ENCODE measurements at regions not wholly inside any gene's neighbourhood (a gene's known extent, or its start where the extent isn't known, plus 50 kb on each side); places are given as distances from the start of the nearest gene placed in this dataset.
"Not testable (repeated sequence)": the region's sequence is repeated elsewhere in the genome, so short reads cannot be mapped to it uniquely, and the experiment has no call there.

- peak overlapping the region; percentile 17 for H4K91ac ChIP-seq (ENCODE audit: low read depth, low read length)
- no peak overlapping the region for H3K9ac ChIP-seq (ENCODE audit: low read length)
- H2AFZ ChIP-seq (ENCODE audit: insufficient read depth, low read length, poor library complexity) = no peak overlapping the region
- no peak overlapping the region for H4K8ac ChIP-seq (ENCODE audit: low read depth, low read length)
- H2BK5ac ChIP-seq (ENCODE audit: low read depth, low read length, poor library complexity) = no peak overlapping the region
- no peak overlapping the region for H3K4me2 ChIP-seq (ENCODE audit: low read length)
- no peak overlapping the region for H4K12ac ChIP-seq (ENCODE audit: low read depth, low read length)
- no peaks in the 10 kb centered on the region for H3K36me3 ChIP-seq (ENCODE audit: control insufficient read depth in 1 of 2, insufficient read depth in 2 of 2, low read length in 2 of 2)
- no peak overlapping the region for H2AK5ac ChIP-seq (ENCODE audit: low read length)
- no peaks in the 10 kb centered on the region for H3K4me1 ChIP-seq (ENCODE audit: control insufficient read depth in 1 of 2, insufficient read depth in 2 of 2, low read length in 2 of 2)
- WGBS (ENCODE audit: extremely low coverage, insufficient coverage, insufficient read length) = no CpG with 5 or more reads among the region's 14 CpGs
- no peaks in the 10 kb centered on the region for H3K9me3 ChIP-seq (ENCODE audit: insufficient read depth, low read depth, low read length)
- H3K79me1 ChIP-seq (ENCODE audit: low read length) = no peaks in the 10 kb centered on the region
- no peak overlapping the region for H2BK120ac ChIP-seq (ENCODE audit: insufficient read depth, low read length, poor library complexity)
- no peak overlapping the region for H3K14ac ChIP-seq (ENCODE audit: low read length)
- H3K27ac ChIP-seq (ENCODE audit: low read depth, low read length) = no peak overlapping the region
- H3K27me3 ChIP-seq (ENCODE audit: insufficient read depth, low read length) = no peaks in the 10 kb centered on the region
- no peaks in the 10 kb centered on the region for H3K79me2 ChIP-seq (ENCODE audit: control insufficient read depth, insufficient read depth, low read length, poor library complexity)
- no peak overlapping the region for H3K4ac ChIP-seq (ENCODE audit: low read depth, low read length)
- H2BK12ac ChIP-seq (ENCODE audit: low read length) = no peak overlapping the region
- DNase-seq = peak; percentile 81 to 94
- no peak overlapping the region for H3K18ac ChIP-seq (ENCODE audit: low read length)
- no peak overlapping the region for H3K4me3 ChIP-seq (ENCODE audit: low read depth, low read length)
- no peak overlapping the region for H3K23ac ChIP-seq (ENCODE audit: low read length)
Observed at GRCh38 chr11:12058425-12059115, 50.1 kb upstream of the DKK3 start.

GRCh38 chr11:12059144-12059543, 50.7 kb upstream of the DKK3 start:
- not testable (repeated sequence) for H2BK120ac ChIP-seq (ENCODE audit: insufficient read depth, low read length, poor library complexity); H3K14ac ChIP-seq (ENCODE audit: low read length); H3K4me1 ChIP-seq (ENCODE audit: control insufficient read depth in 1 of 2, insufficient read depth in 2 of 2, low read length in 2 of 2); H4K12ac ChIP-seq (ENCODE audit: low read depth, low read length); H3K9me3 ChIP-seq (ENCODE audit: insufficient read depth, low read depth, low read length); H2AK5ac ChIP-seq (ENCODE audit: low read length); H3K27me3 ChIP-seq (ENCODE audit: insufficient read depth, low read length); H3K79me1 ChIP-seq (ENCODE audit: low read length); H2BK5ac ChIP-seq (ENCODE audit: low read depth, low read length, poor library complexity); H3K9ac ChIP-seq (ENCODE audit: low read length); H4K91ac ChIP-seq (ENCODE audit: low read depth, low read length); H4K8ac ChIP-seq (ENCODE audit: low read depth, low read length); H2AFZ ChIP-seq (ENCODE audit: insufficient read depth, low read length, poor library complexity); H3K4ac ChIP-seq (ENCODE audit: low read depth, low read length); H3K18ac ChIP-seq (ENCODE audit: low read length); H3K4me2 ChIP-seq (ENCODE audit: low read length); H3K36me3 ChIP-seq (ENCODE audit: control insufficient read depth in 1 of 2, insufficient read depth in 2 of 2, low read length in 2 of 2); H3K23ac ChIP-seq (ENCODE audit: low read length); H3K79me2 ChIP-seq (ENCODE audit: control insufficient read depth, insufficient read depth, low read length, poor library complexity); H3K4me3 ChIP-seq (ENCODE audit: low read depth, low read length); H2BK12ac ChIP-seq (ENCODE audit: low read length); H3K27ac ChIP-seq (ENCODE audit: low read depth, low read length)
- no CpG with 5 or more reads among the region's 3 CpGs for WGBS (ENCODE audit: extremely low coverage, insufficient coverage, insufficient read length)
- DNase-seq = peak; percentile 53 to 78

DNA sequence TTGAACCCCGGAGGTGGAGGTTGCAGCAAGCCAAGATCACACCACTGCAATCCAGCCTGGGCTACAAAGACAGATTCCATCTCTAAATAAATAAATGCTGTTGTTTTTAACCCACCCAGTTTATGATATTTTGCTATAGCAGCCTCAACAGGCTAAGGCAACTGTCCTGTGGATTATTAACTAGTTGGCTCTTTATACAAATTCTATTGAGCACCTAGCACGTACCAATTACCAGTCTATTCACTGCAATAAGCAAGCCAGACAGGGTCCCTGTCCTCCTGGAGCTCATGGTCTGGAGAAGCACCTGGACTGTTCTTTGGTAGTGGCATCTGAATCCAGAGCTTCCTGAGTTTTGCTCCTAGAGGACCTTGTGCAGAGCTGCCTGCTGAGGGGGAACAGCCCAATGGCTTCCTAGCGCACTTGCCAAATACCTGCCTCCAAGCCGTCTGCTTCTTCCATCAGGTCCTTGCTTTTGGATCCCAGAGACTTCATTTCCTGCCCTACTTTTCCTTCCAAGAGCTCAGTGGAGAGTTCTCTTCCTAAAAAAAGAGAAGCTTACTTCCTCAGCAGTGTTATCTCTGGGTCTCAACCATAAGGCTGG, 49.9 kb upstream of the MICAL2 start:
- H3K4me3 ChIP-seq (ENCODE audit: low read depth, low read length) = no peak overlapping the region
- DNase-seq = no peak
- no peak overlapping the region for H4K12ac ChIP-seq (ENCODE audit: low read depth, low read length)
- no peak overlapping the region for H2BK120ac ChIP-seq (ENCODE audit: insufficient read depth, low read length, poor library complexity)
- no peak overlapping the region for H2AFZ ChIP-seq (ENCODE audit: insufficient read depth, low read length, poor library complexity)
- no peak overlapping the region for H4K91ac ChIP-seq (ENCODE audit: low read depth, low read length)
- no peak overlapping the region for H3K27ac ChIP-seq (ENCODE audit: low read depth, low read length)
- H3K27me3 ChIP-seq (ENCODE audit: insufficient read depth, low read length) = no peaks in the 10 kb centered on the region
- no peak overlapping the region for H3K4ac ChIP-seq (ENCODE audit: low read depth, low read length)
- no peak overlapping the region for H3K18ac ChIP-seq (ENCODE audit: low read length)
- H2BK12ac ChIP-seq (ENCODE audit: low read length) = no peak overlapping the region
- H3K79me1 ChIP-seq (ENCODE audit: low read length) = no peaks in the 10 kb centered on the region
- no peaks in the 10 kb centered on the region for H3K79me2 ChIP-seq (ENCODE audit: control insufficient read depth, insufficient read depth, low read length, poor library complexity)
- no peak overlapping the region for H2BK5ac ChIP-seq (ENCODE audit: low read depth, low read length, poor library complexity)
- no peak overlapping the region for H3K14ac ChIP-seq (ENCODE audit: low read length)
- H3K9me3 ChIP-seq (ENCODE audit: insufficient read depth, low read depth, low read length) = no peaks in the 10 kb centered on the region
- no peak overlapping the region for H3K9ac ChIP-seq (ENCODE audit: low read length)
- no CpG with 5 or more reads among the region's 4 CpGs for WGBS (ENCODE audit: extremely low coverage, insufficient coverage, insufficient read length)
- H4K8ac ChIP-seq (ENCODE audit: low read depth, low read length) = no peak overlapping the region
- H3K36me3 ChIP-seq (ENCODE audit: control insufficient read depth in 1 of 2, insufficient read depth in 2 of 2, low read length in 2 of 2) = no peaks in the 10 kb centered on the region
- no peak overlapping the region for H3K23ac ChIP-seq (ENCODE audit: low read length)
- no peaks in the 10 kb centered on the region for H3K4me1 ChIP-seq (ENCODE audit: control insufficient read depth in 1 of 2, insufficient read depth in 2 of 2, low read length in 2 of 2)
- peak overlapping the region; percentile 24 for H2AK5ac ChIP-seq (ENCODE audit: low read length)
- H3K4me2 ChIP-seq (ENCODE audit: low read length) = no peak overlapping the region
